Activated CD4-positive, alpha-beta T cell treated with anti-CD3 and anti-CD28 coated beads for 24 hours (primary cell): ENCODE measurements at regions not wholly inside any gene's neighbourhood (a gene's known extent, or its start where the extent isn't known, plus 50 kb on each side); places are given as distances from the start of the nearest gene placed in this dataset.

Source experiments
- DNase-seq, 2 donors: peaks; one replicate each; pipeline ENCODE4 v3.0.0-alpha.2; 2020; ENCODE audit warnings: low read depth in 2 of 2

- DNase-seq, result no peak
Observed at GRCh38 chr5:77157732-77158532, 52.5 kb upstream of the PDE8B start.

- no peak for DNase-seq
Observed at GRCh38 chr5:77156379-77156778, 54.1 kb upstream of the PDE8B start.

GRCh38 chr5:77155179-77155785 lies 55.2 kb upstream of the PDE8B start:
- no peak for DNase-seq

- DNase-seq, result no peak
Observed at GRCh38 chr5:77152441-77152840, 58.0 kb upstream of the PDE8B start.

GRCh38 chr5:77151501-77151900 lies 59.0 kb upstream of the PDE8B start:
- DNase-seq, result no peak

GRCh38 chr5:77146896-77147295 lies 59.8 kb upstream of the ZBED3 start:
- DNase-seq, result no peak

GRCh38 chr5:77145666-77146065 lies 58.6 kb upstream of the ZBED3 start:
- DNase-seq, result no peak

GRCh38 chr5:77144837-77145139 lies 57.7 kb upstream of the ZBED3 start:
- DNase-seq, result no peak

GRCh38 chr5:77143998-77144836 lies 57.1 kb upstream of the ZBED3 start:
- peak; percentile 44 to 48 for DNase-seq

GRCh38 chr5:77140350-77140749 lies 53.3 kb upstream of the ZBED3 start:
- DNase-seq, result no peak

- DNase-seq, result no peak
Observed at GRCh38 chr5:77139001-77139400, 51.9 kb upstream of the ZBED3 start.
